MM.1S (cell line): ENCODE measurements at regions not wholly inside any gene's neighbourhood (a gene's known extent, or its start where the extent isn't known, plus 50 kb on each side); places are given as distances from the start of the nearest gene placed in this dataset.

Experiments
- EZH2 ChIP-seq: fragments of 300-600 bp; sonication (generic); optimal IDR thresholded peaks from 2 replicates; pipeline ENCODE3; 2017; ENCODE audit warnings: low read depth, mild to moderate bottlenecking, antibody characterized with exemption, low read length, mixed read lengths
- EZH2phosphoT487 ChIP-seq: fragments of 300-600 bp; sonication (generic); IDR thresholded peaks from 2 replicates; pipeline ENCODE4 v1.6.1; 2018; ENCODE audit warnings: antibody characterized with exemption, low read length
- TF ChIP-seq, protein P1 (sequence below): fragments of 300-600 bp; sonication (generic); IDR thresholded peaks from 2 replicates; pipeline ENCODE4 v1.5.1; 2016; ENCODE audit warnings: antibody characterized with exemption, low read length, mixed read lengths

DNA sequence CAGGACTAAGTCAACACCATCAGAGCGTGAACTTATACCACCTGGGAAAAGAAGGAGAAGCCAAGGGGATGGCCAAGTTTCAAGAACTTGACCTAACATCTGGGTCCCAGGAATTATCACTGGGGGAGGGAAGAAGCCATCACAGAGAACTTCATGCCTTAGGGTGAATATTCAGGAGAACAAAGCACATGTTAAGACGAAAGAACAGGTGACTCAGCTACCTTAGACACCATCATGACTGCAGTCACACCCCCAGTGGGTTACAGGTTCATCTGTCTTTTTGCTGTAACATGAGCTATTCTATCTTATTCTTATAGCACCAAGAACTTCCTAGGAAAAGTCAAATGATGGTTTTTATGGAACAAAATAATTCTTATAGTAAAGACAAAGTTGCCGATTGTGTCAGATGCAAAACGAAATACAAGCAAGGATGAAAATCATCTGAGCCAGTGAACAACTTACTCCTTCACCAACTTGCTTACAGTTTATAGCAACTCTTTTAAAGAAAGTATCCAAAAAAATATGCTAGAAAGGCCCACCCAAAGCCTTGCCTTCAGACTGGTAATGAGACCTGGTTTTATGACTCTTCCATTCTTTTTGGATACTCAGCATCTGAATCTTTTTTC is 72.0 kb downstream of the TPRA1 start:
- TF ChIP-seq, protein P1, sequence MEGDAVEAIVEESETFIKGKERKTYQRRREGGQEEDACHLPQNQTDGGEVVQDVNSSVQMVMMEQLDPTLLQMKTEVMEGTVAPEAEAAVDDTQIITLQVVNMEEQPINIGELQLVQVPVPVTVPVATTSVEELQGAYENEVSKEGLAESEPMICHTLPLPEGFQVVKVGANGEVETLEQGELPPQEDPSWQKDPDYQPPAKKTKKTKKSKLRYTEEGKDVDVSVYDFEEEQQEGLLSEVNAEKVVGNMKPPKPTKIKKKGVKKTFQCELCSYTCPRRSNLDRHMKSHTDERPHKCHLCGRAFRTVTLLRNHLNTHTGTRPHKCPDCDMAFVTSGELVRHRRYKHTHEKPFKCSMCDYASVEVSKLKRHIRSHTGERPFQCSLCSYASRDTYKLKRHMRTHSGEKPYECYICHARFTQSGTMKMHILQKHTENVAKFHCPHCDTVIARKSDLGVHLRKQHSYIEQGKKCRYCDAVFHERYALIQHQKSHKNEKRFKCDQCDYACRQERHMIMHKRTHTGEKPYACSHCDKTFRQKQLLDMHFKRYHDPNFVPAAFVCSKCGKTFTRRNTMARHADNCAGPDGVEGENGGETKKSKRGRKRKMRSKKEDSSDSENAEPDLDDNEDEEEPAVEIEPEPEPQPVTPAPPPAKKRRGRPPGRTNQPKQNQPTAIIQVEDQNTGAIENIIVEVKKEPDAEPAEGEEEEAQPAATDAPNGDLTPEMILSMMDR: no peak
- no peak for TF ChIP-seq EZH2
- TF ChIP-seq EZH2phosphoT487: no peak
